GM21515 (cell line): ENCODE measurements at regions not wholly inside any gene's neighbourhood (a gene's known extent, or its start where the extent isn't known, plus 50 kb on each side); places are given as distances from the start of the nearest gene placed in this dataset.

Source experiments
- ATAC-seq: cut with Tn5 transposase; IDR thresholded peaks from one replicate; pipeline ENCODE4 v1.9.1; 2021; ENCODE audit not compliant: unreplicated experiment

DNA sequence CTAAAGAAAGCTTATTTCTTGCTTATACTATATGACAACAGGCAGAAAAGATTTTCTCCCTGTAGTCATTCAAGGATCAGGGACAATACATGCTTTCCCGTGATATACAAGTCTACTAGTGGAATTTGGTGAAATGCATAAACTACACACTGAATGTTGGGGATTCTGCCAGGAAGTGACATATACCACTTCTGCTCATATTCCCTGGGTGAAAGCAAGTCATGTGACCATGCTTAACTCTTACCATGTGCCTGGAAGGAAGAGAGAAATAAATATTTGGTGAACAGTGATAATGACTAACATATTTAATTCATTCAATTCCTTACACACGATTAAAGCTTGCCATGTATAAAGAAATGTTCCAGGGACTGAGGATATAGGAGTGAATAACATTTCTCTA lies 534.6 kb downstream of the PPARGC1A start:
- ATAC-seq, result no peak

- no peak for ATAC-seq
Observed at GRCh38 chr4:23353200-23353599, 536.6 kb downstream of the PPARGC1A start.

DNA sequence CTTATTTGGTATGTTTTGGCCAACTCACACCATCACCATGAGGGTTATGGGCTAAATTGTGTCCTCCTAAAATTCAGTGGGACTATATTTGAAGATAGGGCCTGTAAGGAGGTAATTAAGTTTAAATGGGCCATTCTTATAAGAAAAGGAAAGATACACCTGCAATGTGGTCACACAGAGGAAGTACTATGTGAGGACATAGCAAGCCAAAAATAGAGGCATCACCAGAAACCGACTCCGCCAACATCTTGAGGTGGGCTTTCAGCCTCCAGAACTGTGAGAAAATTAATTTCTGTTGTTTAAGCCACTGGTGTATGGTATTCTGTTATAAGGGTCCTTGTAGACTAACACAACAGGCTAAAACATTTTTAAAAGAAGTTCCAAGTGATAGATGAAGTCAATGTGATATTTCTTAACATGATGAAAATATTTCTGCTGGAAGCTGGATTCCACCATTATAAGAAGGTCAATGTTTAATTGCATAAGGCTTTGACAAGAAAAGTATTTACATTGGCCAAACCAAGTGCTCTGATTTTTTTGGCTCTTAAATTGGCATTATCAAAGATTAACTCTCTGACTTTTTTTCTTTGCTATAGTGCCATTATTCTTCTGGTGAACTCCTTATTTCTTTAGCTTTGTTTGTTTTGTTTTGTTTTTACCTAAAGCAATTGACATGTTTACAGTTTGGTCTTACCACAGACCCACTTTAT lies 540.9 kb downstream of the PPARGC1A start:
- ATAC-seq, result no peak

- ATAC-seq, result no peak
Observed at GRCh38 chr4:23337292-23337691, 552.6 kb downstream of the PPARGC1A start.

- ATAC-seq, result peak; percentile 61
Observed at GRCh38 chr4:23333946-23334878, 555.6 kb downstream of the PPARGC1A start.

DNA sequence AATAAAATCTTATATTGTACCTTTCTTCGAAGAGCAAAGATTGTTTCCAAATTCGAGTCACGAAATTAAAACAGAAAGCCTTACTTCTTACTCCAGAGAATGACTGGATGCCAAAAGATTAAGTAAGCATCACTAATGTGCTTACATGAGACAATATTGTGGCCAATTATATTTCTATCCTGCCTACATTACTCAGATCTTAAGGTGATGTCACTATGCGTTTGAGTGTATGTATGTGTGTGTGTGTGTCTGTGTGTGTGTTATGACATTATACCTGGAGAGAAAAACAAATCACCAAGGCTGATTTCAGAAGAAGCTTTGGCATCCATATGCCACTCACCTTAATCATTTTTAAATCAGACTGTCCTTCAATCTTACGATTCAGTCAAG lies 556.3 kb downstream of the PPARGC1A start:
- ATAC-seq, result no peak

DNA sequence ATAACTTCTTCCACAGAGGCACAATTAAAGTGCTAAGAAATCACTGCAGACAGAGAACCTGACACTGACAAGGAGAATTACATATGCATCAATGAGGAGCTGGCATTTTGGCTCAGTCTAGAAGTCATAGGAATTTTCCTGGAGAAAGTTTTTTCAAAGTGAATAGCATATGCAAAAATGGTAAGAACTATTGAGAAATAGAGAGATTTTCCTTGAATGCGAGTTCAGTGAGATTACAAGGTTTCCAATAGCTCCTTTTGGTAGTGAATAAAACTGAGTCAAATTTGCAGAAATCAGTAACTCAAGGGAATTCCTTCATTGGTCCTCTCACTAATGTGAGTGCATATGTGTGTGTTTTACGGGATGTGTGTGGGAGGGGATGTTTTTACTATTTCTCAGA lies 557.5 kb downstream of the PPARGC1A start:
- no peak for ATAC-seq

DNA sequence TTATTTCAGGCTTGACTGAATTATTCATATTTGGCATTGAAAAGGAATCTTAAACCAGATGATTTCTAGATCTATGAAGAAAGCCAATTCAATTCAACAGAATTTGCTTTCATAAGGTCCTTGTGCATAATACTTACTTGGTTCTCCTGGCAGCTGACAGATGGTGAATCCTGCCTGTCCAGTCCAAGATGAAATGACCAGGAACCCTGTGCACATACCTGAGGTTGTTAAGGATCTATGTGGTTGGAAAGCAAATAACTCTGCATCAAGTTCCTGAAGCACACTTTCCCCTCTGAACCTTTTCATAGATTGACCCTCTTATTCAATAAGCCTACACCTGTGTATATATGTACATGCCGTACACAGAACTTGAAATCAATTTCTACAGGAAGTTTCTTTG lies 562.7 kb downstream of the PPARGC1A start:
- ATAC-seq, result no peak

GRCh38 chr4:23324021-23324690 lies 565.7 kb downstream of the PPARGC1A start:
- no peak for ATAC-seq

DNA sequence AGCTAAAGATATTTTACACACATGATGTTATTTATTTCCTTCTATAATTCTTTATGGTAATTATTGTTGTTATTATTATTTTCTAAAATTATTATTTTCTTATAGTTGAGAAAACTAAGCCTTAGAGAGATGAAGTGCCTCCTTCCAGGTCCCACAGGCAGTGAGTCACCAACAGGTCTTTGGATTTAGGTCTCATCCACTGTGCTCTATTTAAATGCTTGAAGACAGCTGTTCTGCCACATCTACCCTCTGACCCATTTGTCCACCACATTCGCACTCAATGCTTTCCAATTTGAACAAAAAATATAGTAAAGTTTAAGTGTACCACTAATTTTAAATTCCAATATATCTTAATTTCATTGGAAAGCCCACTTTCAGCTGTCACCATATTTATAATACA lies 566.4 kb downstream of the PPARGC1A start:
- ATAC-seq, result no peak

DNA sequence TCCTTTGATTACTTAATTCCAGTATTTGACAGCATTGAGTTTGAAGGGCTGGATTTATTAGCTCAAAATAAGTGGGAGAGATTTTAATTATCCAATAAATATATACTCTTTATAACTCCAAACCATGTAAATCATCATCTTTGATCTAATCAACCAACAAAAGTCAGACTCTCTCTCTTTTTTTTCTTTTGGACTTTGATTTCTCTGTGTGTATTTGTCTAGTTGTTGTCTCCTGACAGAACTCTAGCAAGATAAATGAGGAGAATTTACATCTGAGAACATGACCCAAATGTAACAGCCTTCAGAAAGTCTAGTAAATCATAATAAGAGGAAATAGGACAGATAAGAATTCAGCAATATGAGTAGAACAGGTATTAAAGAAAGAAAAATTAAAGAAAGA lies 567.1 kb downstream of the PPARGC1A start:
- no peak for ATAC-seq

GRCh38 chr4:23320931-23321587 lies 568.8 kb downstream of the PPARGC1A start:
- ATAC-seq, result no peak

DNA sequence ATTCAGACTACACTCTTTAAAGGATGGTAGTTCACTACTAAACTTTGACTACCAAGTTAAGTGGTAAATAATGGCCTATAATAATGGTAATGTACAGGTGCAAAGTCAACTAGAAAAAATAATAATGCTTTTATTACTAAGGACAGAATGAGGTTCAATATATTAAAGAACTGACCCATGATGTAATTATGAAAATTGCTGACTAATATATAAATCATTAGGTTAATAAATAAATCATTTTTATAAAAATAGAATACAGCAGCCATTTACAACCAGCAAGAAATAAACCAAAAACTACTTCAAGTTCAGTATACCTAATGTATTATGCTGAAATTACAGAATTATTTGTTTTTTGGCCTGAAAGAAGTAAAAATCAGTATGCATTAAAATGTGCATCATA lies 577.2 kb downstream of the PPARGC1A start:
- no peak for ATAC-seq

- no peak for ATAC-seq
Observed at GRCh38 chr4:23311983-23312382, 577.9 kb downstream of the PPARGC1A start.

DNA sequence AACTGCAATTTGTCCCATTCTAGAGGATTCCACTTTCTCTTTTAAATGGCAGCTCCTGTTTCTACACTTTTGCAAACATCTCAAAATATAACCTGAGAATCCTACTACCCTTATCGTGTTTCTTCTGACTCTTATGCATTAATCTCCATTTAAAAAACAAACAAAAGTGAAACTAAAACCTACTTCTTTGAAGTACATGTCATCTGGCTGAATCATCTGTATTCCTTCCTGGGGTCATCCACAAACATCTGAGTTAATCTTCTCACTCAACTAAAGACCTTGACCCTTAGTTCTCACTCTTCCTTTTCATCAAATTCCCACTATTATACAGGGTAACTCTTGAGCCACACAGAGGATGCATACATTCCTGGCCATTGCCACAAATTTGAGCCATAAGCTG lies 584.8 kb downstream of the PPARGC1A start:
- ATAC-seq, result no peak

- ATAC-seq, result no peak
Observed at GRCh38 chr4:23298371-23298770, 591.5 kb downstream of the PPARGC1A start.

GRCh38 chr4:23297327-23297726 lies 592.5 kb downstream of the PPARGC1A start:
- no peak for ATAC-seq

DNA sequence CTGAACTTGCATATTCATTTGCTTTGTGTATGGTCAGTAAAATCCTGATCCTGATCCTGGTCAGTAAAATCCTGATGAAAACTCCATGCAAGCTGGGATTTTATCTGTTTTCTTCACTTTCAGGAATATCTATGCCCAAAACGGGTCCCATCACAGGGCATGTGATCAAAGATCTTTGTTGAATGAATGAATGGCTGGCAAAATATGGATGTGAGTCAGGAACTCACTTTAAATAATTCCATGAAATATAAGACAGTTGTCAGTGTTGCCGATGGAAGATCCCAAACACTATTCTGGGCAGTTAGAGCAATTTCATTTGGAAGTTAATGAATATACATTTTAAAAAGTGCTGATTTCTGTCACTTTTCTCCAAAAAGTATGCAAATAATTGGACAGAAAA lies 598.4 kb downstream of the GBA3 start:
- no peak for ATAC-seq

DNA sequence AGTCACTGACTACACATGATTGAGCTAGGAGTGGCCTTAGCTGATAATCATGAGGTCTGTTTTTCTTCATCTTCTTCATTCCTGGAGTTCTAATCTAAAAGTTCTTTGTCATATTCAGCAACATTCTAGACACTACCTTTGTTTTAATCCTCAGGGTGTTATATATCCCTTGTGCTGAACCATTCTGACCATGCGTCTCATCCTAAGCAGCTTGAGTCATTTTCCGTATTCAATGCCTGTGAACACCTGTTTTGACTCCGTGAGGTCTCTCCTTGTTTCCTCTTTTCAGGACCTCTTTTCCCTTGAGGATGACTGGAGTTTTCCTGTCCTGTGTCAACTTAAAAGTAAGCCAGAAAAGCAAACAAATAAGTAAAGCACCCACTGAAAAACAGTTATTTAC lies 597.9 kb downstream of the GBA3 start:
- no peak for ATAC-seq

- ATAC-seq, result no peak
Observed at GRCh38 chr4:23279377-23279986, 586.7 kb downstream of the GBA3 start.

- ATAC-seq, result no peak
Observed at GRCh38 chr4:23278845-23279244, 586.1 kb downstream of the GBA3 start.
